GM12875 (cell line): ENCODE measurements at regions not wholly inside any gene's neighbourhood (a gene's known extent, or its start where the extent isn't known, plus 50 kb on each side); places are given as distances from the start of the nearest gene placed in this dataset.

Experiments used
- H3K4me3 ChIP-seq: one replicate; pipeline ENCODE4 v1.5.1; 2011; ENCODE audit warnings: low read depth, low read length, control low read depth
- CTCF ChIP-seq: IDR thresholded peaks from 2 replicates; pipeline ENCODE4 v1.5.1; 2011; ENCODE audit warnings: low read depth, mild to moderate bottlenecking, control low read depth, inconsistent platforms, low read length, moderate library complexity, borderline replicate concordance; ENCODE audit not compliant: insufficient read depth

GRCh38 chr2:129642526-129643043 is 336.9 kb upstream of the RAB6C start:
- no peak overlapping the region for H3K4me3 ChIP-seq
- no peak for TF ChIP-seq CTCF

GRCh38 chr2:129645335-129645734 is 334.1 kb upstream of the RAB6C start:
- H3K4me3 ChIP-seq, result no peak overlapping the region
- no peak for TF ChIP-seq CTCF

GRCh38 chr2:129646107-129646506 is 333.4 kb upstream of the RAB6C start:
- no peak overlapping the region for H3K4me3 ChIP-seq
- TF ChIP-seq CTCF, result no peak

GRCh38 chr2:129653246-129653645 is 326.2 kb upstream of the RAB6C start:
- H3K4me3 ChIP-seq, result no peak overlapping the region
- no peak for TF ChIP-seq CTCF

- no peak for TF ChIP-seq CTCF
These were observed 325.1 kb upstream of the RAB6C start for GRCh38 chr2:129654331-129654730.

GRCh38 chr2:129656081-129656598 is 323.3 kb upstream of the RAB6C start:
- no peak overlapping the region for H3K4me3 ChIP-seq
- no peak for TF ChIP-seq CTCF

More at GRCh38 chr2:129654331-129654730, 325.1 kb upstream of the RAB6C start:
- H3K4me3 ChIP-seq, result no peak overlapping the region

GRCh38 chr2:129658430-129658829 is 321.0 kb upstream of the RAB6C start:
- H3K4me3 ChIP-seq, result no peak overlapping the region
- TF ChIP-seq CTCF, result no peak
